Uterus (tissue), 2 donors: ENCODE measurements at regions not wholly inside any gene's neighbourhood (a gene's known extent, or its start where the extent isn't known, plus 50 kb on each side); places are given as distances from the start of the nearest gene placed in this dataset.

Experiments used
- CTCF ChIP-seq, 4 experiments: fragments of 200-600 bp in 2 of 4; fragments of 450-650 bp in 2 of 4; sonication (generic) in 2 of 4; IDR thresholded peaks; one replicate each; pipeline ENCODE4 v1.5.1; 2016 to 2019; ENCODE audit warnings: antibody characterized with exemption in 4 of 4, mild to moderate bottlenecking in 2 of 4, moderate library complexity in 1 of 4
- POLR2A ChIP-seq, 2 donors: fragments of 450-650 bp; IDR thresholded peaks; one replicate each; pipeline ENCODE4 v1.6.1; 2016; ENCODE audit warnings: antibody characterized with exemption in 2 of 2, mild to moderate bottlenecking in 1 of 2, moderate library complexity in 1 of 2

GRCh38 chr17:6930749-6931148 lies 65.1 kb upstream of the ALOX12 start:
- TF ChIP-seq POLR2A (IDR thresholded peaks at IDR 0.05) = no peak
- no peak for TF ChIP-seq CTCF (IDR thresholded peaks at IDR 0.05)
